K562 (cell line): ENCODE measurements at regions not wholly inside any gene's neighbourhood (a gene's known extent, or its start where the extent isn't known, plus 50 kb on each side); places are given as distances from the start of the nearest gene placed in this dataset.

Experiments
- ATAC-seq: fragments of 200-7000 bp; cut with Tn5 transposase; 3 replicates; pipeline ENCODE4 v1.9.1; 2020; ENCODE audit warnings: moderate library complexity
- BruUV-seq: library from RNA; stranded (reverse); fragments of 400-500 nt; replicated peaks from 2 replicates; lab custom pipeline; 2021; lab: Mats Ljungman, UMichigan
- CTCF ChIA-PET: fragments of 300-600 bp; formaldehyde crosslinking; extraction: SDS; loops from one replicate; lab custom pipeline; 2021; ENCODE audit warnings: low intra/inter-chr PET ratio; lab: Yijun Ruan, JAX
- POLR2A ChIA-PET: fragments of 300-600, 350-650 bp; sonication (Branson Sonifier 250); formaldehyde crosslinking; extraction: SDS; loops from one replicate; lab custom pipeline; 2021; ENCODE audit warnings: antibody characterized with exemption, inconsistent platforms; lab: Yijun Ruan, JAX
- DNase-seq, 4 experiments: peaks; one replicate each; pipeline versions ENCODE4 v3.0.0 to v3.0.0-alpha.2; 2011 to 2018; ENCODE audit warnings: low spot score in 3 of 4, mixed read lengths in 3 of 4; ENCODE audit errors: extremely low read depth in 1 of 4
- FAIRE-seq: peaks from 2 replicates; lab custom pipeline; 2011; peaks lifted over from hg19 to GRCh38; lab: Jason Lieb, UNC
- H2AFZ ChIP-seq: 2 replicates; pipeline ENCODE4 v1.6.0; 2011; ENCODE audit warnings: low read depth, low read length, control low read depth, inconsistent platforms
- H3K27ac ChIP-seq: fragments of 200-600 bp; 3 replicates; pipeline ENCODE4 v1.8.0; 2011; ENCODE audit warnings: low read depth, mild to moderate bottlenecking, control low read depth, inconsistent platforms, low read length, moderate library complexity, mixed read lengths; ENCODE audit errors: extremely low read depth
- H3K27me3 ChIP-seq, 2 experiments: fragments of 300-600 bp in 1 of 2; 2 replicates in 1 of 2; 3 replicates in 1 of 2; pipeline versions ENCODE4 v1.6.0 to v1.8.0; 2011; ENCODE audit warnings: inconsistent platforms in 2 of 2, low read length in 2 of 2, mild to moderate bottlenecking in 1 of 2, mixed read lengths in 1 of 2, moderate library complexity in 1 of 2; ENCODE audit not compliant: control insufficient read depth in 2 of 2, insufficient read depth in 2 of 2
- H3K36me3 ChIP-seq: fragments of 300-600 bp; 3 replicates; pipeline ENCODE4 v1.8.0; 2011; ENCODE audit warnings: mild to moderate bottlenecking, low read length, inconsistent platforms; ENCODE audit not compliant: control insufficient read depth, insufficient read depth
- H3K4me1 ChIP-seq, 2 experiments: fragments of 200-600 bp in 1 of 2; replicated peaks in 1 of 2; 2 replicates in 1 of 2; 3 replicates in 1 of 2; pipeline versions ENCODE4 v1.5.1 to v1.8.0; 2011; ENCODE audit warnings: inconsistent platforms in 2 of 2, low read length in 2 of 2, mild to moderate bottlenecking in 1 of 2, mixed read lengths in 1 of 2, moderate library complexity in 1 of 2; ENCODE audit not compliant: control insufficient read depth in 2 of 2, insufficient read depth in 2 of 2
- H3K4me2 ChIP-seq: 2 replicates; pipeline ENCODE4 v1.6.1; 2011; ENCODE audit warnings: low read length, control low read depth, inconsistent platforms, mixed read lengths; ENCODE audit not compliant: insufficient read depth
- H3K4me3 ChIP-seq: fragments of 200-600 bp; sonication (generic), shearing (Covaris generic); 2 replicates; pipeline ENCODE4 v1.5.1; 2016; ENCODE audit warnings: control low read depth, inconsistent platforms
- H3K79me2 ChIP-seq: fragments of 200-600 bp; 3 replicates; pipeline ENCODE4 v1.8.0; 2011; ENCODE audit warnings: low read length, inconsistent platforms; ENCODE audit not compliant: control insufficient read depth, insufficient read depth
- H3K9ac ChIP-seq, 2 experiments: 2 replicates each; pipeline versions ENCODE4 v1.6.0 to v1.6.1; 2011; ENCODE audit warnings: low read depth in 2 of 2, low read length in 2 of 2, control low read depth in 1 of 2, inconsistent platforms in 1 of 2, mild to moderate bottlenecking in 1 of 2, mixed read lengths in 1 of 2; ENCODE audit not compliant: insufficient read depth in 1 of 2
- H3K9me1 ChIP-seq: one replicate; pipeline ENCODE4 v1.6.0; 2011; ENCODE audit warnings: inconsistent platforms, mild to moderate bottlenecking, low read length, moderate library complexity; ENCODE audit not compliant: control insufficient read depth, insufficient read depth
- H3K9me3 ChIP-seq: replicated peaks from 2 replicates; pipeline ENCODE4 v1.5.1; 2011; ENCODE audit warnings: low read depth, low read length, inconsistent platforms; ENCODE audit not compliant: control insufficient read depth, insufficient read depth
- H4K20me1 ChIP-seq: replicated peaks from 2 replicates; pipeline ENCODE4 v1.6.1; 2011; ENCODE audit warnings: low read length, inconsistent platforms, mixed read lengths; ENCODE audit not compliant: control insufficient read depth, insufficient read depth
- BCOR ChIP-seq: fragments of 450-650 bp; IDR thresholded peaks from 2 replicates; pipeline ENCODE4 v1.6.1; 2016
- CHD1 ChIP-seq: fragments of 200-600 bp; sonication (generic); IDR thresholded peaks from one replicate; pipeline ENCODE4 v1.6.1; 2012; ENCODE audit warnings: mild to moderate bottlenecking, moderate library complexity, low read length, inconsistent platforms
- CHD2 ChIP-seq: IDR thresholded peaks from 2 replicates; pipeline ENCODE4 v1.6.1; 2011; ENCODE audit warnings: low read depth, low read length
- DACH1 ChIP-seq: fragments of 450-650 bp; IDR thresholded peaks from 2 replicates; pipeline ENCODE4 v1.6.1; 2018; ENCODE audit not compliant: partially characterized antibody
- E2F3 ChIP-seq: fragments of 250-450 bp; sonication (Bioruptor Pico); IDR thresholded peaks from 2 replicates; pipeline ENCODE4 v1.4.0; 2020; ENCODE audit warnings: mild to moderate bottlenecking
- HDAC2 ChIP-seq: fragments of 450-650 bp; IDR thresholded peaks from 2 replicates; pipeline ENCODE4 v1.6.1; 2016; ENCODE audit warnings: mild to moderate bottlenecking
- HMG20B ChIP-seq: fragments of 250-450 bp; sonication (Bioruptor Pico); IDR thresholded peaks from 2 replicates; pipeline ENCODE4 v1.5.0; 2021; ENCODE audit warnings: mild to moderate bottlenecking
- IFI16 ChIP-seq: fragments of 250-450 bp; sonication (Bioruptor Pico); IDR thresholded peaks from 2 replicates; pipeline ENCODE4 v2.1.2; 2022; ENCODE audit warnings: mild to moderate bottlenecking, inconsistent platforms
- L3MBTL2 ChIP-seq: fragments of 450-650 bp; IDR thresholded peaks from 2 replicates; pipeline ENCODE4 v1.6.1; 2016; ENCODE audit warnings: mild to moderate bottlenecking, moderate library complexity
- MAFG ChIP-seq: fragments of 450-650 bp; conservative IDR thresholded peaks from 2 replicates; pipeline ENCODE4 v1.6.1; 2016; ENCODE audit warnings: missing genetic modification characterization, missing compliant biosample characterization
- ZEB2 ChIP-seq: fragments of 450-650 bp; IDR thresholded peaks from 2 replicates; pipeline ENCODE4 v1.6.1; 2016
- ZKSCAN3 ChIP-seq: fragments of 250-450 bp; sonication (Bioruptor Pico); IDR thresholded peaks from 2 replicates; pipeline ENCODE4 v1.4.0; 2020
- ZNF316 ChIP-seq: fragments of 450-650 bp; IDR thresholded peaks from 2 replicates; pipeline ENCODE4 v1.6.1; 2016
- WGBS: fragments of 100-300 bp; shearing (Covaris generic); methylation state at CpG from one replicate; pipeline ENCODE4 v1.1.6; 2016; ENCODE audit warnings: low coverage, mixed read lengths; ENCODE audit not compliant: insufficient coverage; ENCODE audit errors: missing lambda C conversion rate; 5-methylcytosine and 5-hydroxymethylcytosine counted together
- in situ Hi-C: fragments of 300-500 bp; cut with MboI; formaldehyde crosslinking; loops from 4 replicates; pipeline ENCODE4 v1.15.0; 2018; ENCODE audit warnings: inconsistent platforms, mixed read lengths
- intact Hi-C: fragments of 100-400 bp; cut with micrococcal nuclease; formaldehyde crosslinking; loops from 2 replicates; pipeline ENCODE4 v1.14.2; 2022
- TF ChIP-seq, protein P1 (sequence below): IDR thresholded peaks from 2 replicates; pipeline ENCODE4 v1.6.1; 2011; ENCODE audit warnings: borderline replicate concordance, low read depth, mild to moderate bottlenecking, moderate library complexity, low read length; ENCODE audit not compliant: insufficient read depth, poor library complexity, severe bottlenecking
- TF ChIP-seq, protein P2 (sequence below): fragments of 450-650 bp; IDR thresholded peaks from 2 replicates; pipeline ENCODE4 v1.7.0; 2016; ENCODE audit warnings: borderline replicate concordance

DNA sequence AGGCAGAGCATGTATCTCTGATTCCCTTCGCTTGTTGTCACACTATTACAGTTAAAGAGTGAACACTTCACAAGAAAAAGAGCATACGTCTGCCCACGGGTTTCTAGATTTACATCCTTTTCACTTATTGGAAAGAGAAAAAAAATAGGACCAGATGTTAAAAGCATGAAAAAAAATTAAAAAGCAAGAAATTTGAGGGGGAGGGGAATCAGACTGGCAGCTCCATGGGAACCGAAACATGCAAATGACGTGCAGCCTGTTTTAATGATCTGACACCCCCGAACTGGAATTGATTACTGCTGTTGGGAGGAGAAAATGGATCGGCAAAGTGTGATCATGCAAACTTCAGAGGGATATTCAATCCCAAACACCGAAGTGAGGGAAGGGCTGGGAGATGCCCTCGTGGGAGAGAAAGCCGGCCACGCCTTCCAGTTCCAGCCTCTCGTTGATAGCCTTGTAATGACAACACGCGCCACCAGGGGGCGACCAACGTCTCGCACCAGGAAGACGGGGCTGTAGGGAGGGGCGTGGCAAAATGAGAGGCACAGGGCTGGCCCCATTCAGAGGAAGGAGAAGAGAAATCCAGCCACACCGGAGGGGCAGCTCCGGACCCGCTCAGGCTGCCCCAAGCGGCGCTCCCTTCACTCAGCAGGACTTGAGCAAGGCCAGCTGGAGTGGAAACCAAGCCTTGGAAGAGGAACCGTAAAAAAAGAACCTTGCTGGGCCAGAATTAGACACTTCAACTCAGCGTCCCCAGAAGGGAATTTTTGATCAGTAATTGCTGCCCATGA lies 53.8 kb upstream of the SYT13 start (continued):
- TF ChIP-seq, protein P1, sequence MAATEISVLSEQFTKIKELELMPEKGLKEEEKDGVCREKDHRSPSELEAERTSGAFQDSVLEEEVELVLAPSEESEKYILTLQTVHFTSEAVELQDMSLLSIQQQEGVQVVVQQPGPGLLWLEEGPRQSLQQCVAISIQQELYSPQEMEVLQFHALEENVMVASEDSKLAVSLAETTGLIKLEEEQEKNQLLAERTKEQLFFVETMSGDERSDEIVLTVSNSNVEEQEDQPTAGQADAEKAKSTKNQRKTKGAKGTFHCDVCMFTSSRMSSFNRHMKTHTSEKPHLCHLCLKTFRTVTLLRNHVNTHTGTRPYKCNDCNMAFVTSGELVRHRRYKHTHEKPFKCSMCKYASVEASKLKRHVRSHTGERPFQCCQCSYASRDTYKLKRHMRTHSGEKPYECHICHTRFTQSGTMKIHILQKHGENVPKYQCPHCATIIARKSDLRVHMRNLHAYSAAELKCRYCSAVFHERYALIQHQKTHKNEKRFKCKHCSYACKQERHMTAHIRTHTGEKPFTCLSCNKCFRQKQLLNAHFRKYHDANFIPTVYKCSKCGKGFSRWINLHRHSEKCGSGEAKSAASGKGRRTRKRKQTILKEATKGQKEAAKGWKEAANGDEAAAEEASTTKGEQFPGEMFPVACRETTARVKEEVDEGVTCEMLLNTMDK: peak; percentile 62
- TF ChIP-seq CHD2 (0 out of 2 replicates have a peak, but pooled peaks have one; percentile 17), L3MBTL2 (peak; percentile 55; the same call in 1 of the 2 replicates), IFI16 (CRISPR knock-in tag) (no peak)

DNA sequence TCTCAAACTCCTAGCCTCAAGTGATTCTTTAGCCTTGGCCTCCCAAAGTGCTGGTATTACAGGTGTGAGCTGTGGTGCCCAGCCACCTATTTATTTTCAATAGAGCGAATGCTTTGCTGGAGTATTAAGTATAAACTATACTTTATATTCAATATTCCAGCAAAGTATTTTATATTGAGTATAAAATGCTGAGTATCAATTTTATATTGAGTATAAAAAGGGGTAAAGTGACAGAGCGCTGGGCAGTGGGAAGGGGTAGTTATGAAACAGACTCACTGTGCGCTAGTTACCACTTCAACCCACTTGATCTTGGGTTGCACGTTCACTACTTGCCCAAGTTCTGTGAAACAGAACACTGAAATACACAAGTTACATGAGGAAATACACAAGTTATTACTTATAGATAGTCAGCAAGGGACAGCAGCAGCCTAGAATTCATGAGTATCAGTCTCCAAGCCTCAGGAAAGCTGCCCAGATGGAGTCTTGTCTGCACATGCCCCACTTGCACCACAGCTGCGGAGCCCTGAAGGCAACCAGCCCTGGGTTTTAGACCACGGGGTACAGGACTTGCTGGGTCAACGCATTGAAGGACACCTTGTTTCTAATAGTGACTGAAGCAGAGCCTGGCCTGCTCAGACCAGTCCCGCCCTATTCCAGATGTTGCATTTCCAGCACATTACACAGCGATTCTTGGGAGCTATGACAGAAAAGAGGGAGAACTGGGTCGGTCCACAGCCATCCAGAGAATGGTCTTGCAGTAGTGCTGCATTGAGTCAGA lies 51.6 kb upstream of the SYT13 start:
- DNase-seq (no peak), FAIRE-seq (no peak), ATAC-seq (no peak)
- in situ Hi-C loops (no loop called here), intact Hi-C loops (loop anchor here (10.0 kb wide), 1 partner anchor 123 kb away; no protein-coding TSS in a partner anchor)
- 2% methylated on average over 10 of the region's 10 CpGs for WGBS
- Histone ChIP-seq H4K20me1 (no peaks in the 10 kb centered on the region; the same call in 1 of the 2 replicates), H3K4me2 (no peak overlapping the region), H3K79me2 (no peaks in the 10 kb centered on the region), H3K27ac (no peak overlapping the region), H3K9ac (no peak overlapping the region), H3K9me1 (no peaks in the 10 kb centered on the region), H3K27me3 (peaks cover 3 to 18% of the 10 kb centered on the region in 2 experiments; a peak in 3 of 5 replicates), H3K4me3 (no peak overlapping the region), H3K4me1 (peaks cover 0 to 5% of the 10 kb centered on the region in 2 experiments; a peak in 2 of 5 replicates), H2AFZ (no peak overlapping the region), H3K36me3 (no peaks in the 10 kb centered on the region), H3K9me3 (no peaks in the 10 kb centered on the region)
- ChIA-PET CTCF (no interaction called here), POLR2A (no interaction called here)
- no TSS peak for BruUV-seq
- TF ChIP-seq E2F3 (CRISPR knock-in tag) (no peak), ZNF316 (peak; percentile 55), ZKSCAN3 (CRISPR knock-in tag) (no peak), CHD1 (no peak), BCOR (no peak), HMG20B (CRISPR knock-in tag) (no peak), MAFG (tag) (peak; percentile 56; the same call in 1 of the 2 replicates), ZEB2 (no peak), DACH1 (no peak), HDAC2 (no peak)
- TF ChIP-seq, protein P2, sequence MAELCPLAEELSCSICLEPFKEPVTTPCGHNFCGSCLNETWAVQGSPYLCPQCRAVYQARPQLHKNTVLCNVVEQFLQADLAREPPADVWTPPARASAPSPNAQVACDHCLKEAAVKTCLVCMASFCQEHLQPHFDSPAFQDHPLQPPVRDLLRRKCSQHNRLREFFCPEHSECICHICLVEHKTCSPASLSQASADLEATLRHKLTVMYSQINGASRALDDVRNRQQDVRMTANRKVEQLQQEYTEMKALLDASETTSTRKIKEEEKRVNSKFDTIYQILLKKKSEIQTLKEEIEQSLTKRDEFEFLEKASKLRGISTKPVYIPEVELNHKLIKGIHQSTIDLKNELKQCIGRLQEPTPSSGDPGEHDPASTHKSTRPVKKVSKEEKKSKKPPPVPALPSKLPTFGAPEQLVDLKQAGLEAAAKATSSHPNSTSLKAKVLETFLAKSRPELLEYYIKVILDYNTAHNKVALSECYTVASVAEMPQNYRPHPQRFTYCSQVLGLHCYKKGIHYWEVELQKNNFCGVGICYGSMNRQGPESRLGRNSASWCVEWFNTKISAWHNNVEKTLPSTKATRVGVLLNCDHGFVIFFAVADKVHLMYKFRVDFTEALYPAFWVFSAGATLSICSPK: no peak
